SKM-1 treated with dmso at 0.1 percent for 144 hours (cell line): ENCODE measurements at regions not wholly inside any gene's neighbourhood (a gene's known extent, or its start where the extent isn't known, plus 50 kb on each side); places are given as distances from the start of the nearest gene placed in this dataset.
"Not testable (repeated sequence)": the region's sequence is repeated elsewhere in the genome, so short reads cannot be mapped to it uniquely, and the experiment has no call there.

Source experiments
- DNase-seq: peaks from one replicate; lab custom pipeline; 2025; ENCODE audit not compliant: unreplicated experiment; lab: John Stamatoyannopoulos, UW

DNA sequence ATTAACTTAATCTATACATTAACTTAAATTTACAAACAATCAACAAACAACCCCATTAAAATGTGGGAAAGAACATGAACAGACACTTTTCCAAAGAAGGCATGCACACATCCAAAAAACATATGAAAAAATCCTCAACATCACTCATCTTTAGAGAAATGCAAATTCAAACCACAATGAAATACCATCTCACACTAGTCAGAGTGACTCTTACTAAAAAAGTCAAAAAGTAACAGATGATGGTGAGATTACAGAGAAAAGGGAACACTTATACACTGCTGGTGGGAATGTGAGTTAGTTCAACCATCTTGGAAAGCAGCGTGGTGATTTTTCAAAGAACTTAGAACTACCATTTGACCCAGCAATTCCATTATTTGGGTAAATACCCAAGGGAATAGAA lies 759.2 kb upstream of the SLITRK1 start:
- DNase-seq: no peak

DNA sequence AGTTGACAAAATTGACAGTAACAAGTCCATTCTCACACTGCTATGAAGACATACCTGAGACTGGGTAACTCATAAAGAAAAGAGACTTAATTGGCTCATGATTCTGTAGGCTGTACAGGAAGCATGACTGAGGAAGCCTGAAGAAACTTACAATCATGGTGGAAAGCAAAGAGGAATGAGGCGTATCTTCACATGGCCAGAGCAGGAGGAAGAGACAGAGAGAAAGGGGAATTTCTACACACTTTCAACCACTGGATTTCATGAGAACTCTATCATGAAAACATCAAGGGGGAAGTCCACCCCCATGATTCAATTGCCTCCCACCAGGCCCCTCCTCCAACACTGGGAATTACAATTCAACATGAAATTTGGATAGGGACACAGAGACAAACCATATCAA lies 758.4 kb upstream of the SLITRK1 start:
- DNase-seq: no peak

DNA sequence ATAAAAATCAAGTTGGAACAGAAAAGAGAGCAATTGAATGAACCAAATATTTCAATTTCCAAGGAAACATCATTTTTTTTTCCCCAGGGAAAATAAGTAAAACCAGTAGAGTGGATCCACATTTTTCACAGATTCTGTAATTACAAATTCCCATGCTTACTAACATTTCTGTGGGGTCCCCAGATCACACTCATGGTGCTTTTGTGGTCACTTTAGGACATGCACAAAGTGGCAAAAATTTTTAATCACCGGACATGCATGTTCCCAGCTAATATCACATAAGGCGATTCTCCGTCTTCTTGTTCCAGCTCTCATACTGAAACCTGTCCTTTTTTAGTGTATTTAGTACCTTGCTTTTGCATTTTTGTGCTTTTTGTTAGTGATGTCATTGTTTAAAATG lies 748.2 kb upstream of the SLITRK1 start:
- no peak for DNase-seq

DNA sequence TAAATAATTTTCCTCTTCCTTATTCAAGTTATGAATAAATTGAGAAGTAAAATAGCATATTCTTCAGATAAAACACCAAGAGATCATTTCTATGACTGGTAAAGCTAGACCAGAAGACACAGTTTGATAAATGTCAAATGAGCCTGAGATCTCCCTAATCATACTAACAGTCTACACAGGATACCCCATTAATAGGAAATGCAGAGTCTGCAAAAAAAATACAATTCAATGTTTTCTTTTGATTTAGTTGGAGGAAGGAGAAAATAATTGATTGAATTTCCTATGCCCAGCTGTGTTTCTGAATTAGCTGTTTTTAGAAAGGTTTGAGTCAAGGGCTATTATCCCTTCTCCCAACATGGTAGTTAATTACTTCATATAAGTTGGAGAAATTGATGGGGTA lies 734.6 kb upstream of the SLITRK1 start:
- no peak for DNase-seq

DNA sequence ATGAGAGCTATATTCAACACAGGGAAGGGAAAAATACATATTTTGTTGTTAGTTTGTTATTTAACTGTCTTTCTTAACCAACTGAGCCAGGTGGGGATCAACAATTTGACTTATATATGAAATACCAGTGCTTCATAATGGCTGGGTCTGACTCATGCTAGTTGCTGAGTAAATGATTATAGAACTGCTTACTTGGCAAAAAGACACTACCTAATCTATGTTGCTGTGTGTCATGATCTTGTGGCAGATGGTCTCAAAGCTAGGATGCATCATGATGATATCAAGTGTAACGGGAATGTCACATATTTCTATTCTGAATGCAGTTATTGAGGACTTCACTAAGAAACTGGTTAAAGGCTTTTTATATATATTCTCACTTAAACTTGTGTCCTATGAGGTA lies 727.4 kb upstream of the SLITRK1 start:
- DNase-seq: no peak

DNA sequence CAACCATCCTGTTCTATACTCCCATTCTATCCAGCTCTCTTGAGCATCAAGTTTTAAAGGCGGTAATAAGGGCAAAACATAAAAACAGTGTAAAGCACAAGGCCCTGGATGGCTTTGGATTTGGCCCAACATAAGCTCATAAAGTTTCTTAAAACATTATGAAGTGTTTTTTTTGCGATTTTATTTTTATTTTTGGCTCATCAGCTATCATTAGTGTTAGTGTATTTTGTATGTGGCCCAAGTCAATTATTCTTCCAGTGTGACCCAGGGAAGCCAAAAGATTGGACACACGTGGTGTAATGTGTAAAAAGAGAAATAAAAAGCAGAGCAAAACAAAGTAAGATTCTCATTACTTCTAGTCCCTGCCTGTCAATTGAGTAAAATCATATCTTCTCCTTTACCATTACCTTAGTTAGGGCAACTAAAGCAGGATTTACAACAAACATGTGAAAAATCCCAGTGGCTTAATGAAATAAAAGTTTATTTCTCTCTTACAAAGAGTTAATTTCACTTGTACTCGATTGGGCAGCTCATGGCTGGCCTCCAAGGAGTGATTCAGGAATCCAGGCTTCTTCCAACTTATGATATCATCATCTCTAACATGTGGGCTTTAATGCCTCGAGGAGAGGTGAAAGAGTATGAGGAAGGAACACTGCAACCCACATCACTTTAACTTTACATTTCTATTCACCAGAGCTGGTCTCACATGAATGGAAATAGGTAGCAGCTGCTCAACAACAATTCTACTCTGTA lies 725.2 kb upstream of the SLITRK1 start:
- DNase-seq: no peak

DNA sequence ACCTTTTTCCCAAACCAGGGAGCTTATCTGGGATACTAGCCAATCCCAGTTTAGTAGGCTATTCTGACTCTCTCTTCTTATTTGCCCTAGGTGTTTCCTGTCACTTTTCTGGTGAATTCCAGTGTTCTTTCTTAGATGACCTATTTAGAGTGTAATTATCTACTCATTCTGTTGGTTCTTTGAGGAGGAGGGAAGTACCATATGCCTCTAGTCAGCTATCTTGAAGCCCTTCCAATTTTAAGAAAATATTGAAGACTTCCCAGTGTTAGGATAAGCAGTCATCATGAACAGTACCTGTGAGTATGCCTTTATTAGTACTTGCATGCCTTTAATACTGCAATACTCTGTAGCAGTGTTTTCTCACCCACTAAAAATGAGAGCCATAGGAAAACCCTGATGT lies 724.3 kb upstream of the SLITRK1 start:
- DNase-seq: no peak

DNA sequence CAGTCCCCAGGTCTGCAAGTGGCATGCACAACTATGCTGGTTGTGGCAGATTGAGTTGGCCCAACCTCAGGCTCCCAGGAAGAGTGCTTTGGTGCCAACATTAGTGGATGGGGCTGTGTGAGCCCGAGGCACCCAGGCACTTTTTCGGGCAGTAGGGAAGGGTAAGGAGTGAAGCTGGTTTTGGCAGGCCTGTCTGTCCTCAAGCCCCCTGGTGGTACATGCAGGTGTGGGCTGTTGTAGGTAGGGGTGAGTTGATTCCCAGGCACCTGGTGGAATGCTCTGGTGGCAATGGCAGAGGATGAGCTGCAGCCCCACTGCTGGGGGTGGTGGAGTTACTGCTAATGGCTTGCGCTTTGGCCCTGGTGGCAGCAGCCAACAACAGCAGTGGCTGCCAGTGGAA lies 723.7 kb upstream of the SLITRK1 start:
- DNase-seq: no peak

DNA sequence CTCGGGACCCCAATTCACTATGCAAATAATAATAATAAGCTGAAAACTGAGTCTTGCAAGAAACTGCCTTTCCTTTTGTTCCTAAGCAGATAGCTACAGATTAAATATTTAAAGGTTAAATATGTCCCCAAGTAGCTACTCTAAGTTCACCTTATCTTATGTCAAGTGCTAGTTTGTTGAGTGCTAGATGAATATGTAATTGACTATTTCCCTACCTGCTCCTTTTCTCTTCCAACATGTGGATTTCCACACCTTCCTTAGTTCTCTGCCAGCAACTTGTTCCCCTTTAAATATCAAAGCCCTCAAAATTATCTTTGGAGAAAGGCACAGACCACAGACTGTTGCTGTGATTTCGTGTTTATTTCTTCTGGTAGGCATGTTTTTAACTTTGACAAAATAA lies 709.2 kb upstream of the SLITRK1 start:
- DNase-seq: no peak

DNA sequence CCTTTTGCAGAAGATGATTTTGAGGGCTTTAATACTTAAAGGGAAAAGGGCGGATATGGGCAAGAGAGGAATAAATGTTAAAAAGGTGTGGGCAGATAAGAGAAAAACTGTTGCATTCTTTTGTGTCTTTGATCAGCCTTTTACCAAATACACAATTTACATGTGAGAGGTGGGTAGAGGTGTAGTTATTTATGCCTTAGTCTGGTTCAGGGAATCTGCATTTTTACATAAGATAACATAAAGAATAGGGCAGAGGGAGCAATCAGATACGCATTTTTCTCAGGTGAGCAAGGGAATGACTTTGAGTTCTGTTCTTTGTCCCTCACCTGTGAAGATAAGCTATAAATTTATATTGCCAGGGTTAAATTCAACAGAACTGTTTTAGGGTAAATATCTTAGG lies 708.4 kb upstream of the SLITRK1 start:
- no peak for DNase-seq

DNA sequence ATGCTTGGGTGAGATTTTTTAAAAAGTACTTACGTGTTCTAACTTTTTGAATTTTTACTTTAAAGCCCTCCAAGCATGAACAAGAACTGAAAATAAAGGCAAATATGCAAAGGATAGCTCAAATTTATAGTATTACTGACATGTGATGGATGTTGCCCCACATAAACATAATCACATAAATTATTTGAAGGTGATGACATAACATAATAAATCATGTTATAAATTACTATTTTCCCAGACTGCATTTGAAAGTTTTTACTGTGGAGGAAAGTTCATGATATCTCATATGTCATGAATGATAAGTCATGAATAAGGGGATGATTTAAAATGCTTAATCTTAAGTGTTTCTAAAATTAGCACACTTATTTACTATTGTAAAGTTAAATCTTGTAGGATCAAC lies 705.7 kb upstream of the SLITRK1 start:
- DNase-seq: no peak

DNA sequence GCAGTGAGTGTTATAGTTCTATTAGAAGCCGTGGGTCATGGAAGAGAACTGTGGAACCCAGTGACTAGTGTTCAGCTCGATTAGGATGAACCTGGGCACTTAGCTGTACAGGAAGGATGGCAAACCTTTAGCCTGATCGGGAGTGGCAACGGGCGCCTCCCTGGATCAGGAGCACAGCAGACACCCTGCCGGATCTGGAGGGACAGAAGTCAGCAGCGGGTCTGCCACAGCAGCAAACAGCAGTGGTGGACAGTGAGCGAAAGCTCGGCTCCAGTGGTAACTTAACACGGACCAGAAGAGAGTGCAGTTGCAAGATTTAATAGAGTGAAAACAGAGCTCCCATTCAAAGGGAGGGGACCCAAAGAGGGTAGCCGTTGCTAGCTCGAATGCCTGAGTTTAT lies 697.6 kb upstream of the SLITRK1 start:
- DNase-seq: not testable (repeated sequence)

DNA sequence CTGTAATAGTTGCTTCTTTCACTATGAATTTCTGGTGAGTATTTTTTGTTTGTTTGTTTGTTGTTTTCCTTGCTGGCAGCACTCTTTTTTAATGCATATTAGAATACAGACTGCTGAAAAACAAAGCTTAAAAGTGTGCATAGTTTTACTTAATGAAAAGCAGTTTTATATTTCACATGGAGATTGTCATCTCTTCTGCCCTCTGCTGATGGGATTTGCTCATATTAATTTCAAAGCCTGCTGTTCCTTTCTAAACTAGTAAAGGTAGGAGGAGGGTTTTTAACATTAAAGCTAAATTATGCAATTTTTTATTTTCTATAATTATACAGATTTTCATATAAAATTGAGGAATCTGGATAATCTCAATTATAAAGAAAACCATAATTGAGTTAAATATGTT lies 692.6 kb upstream of the SLITRK1 start:
- no peak for DNase-seq

DNA sequence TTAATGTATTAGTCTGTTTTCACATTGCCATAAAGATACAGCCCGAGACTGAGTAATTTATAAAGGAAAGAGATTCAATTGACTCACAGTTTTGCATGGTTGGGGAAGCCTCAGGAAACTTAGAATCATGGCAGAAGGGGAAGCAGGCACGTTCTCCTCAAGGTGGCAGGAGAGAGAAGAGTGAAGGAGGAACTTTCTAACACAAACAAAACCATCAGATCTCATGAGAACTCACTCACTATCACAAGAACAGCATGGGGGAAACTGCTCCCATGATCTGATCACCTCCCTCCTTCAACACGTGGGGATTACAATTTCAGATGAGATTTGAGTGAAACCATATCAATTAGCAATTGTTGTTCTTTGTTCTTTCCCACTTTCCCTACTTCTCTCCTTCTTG lies 689.0 kb upstream of the SLITRK1 start:
- no peak for DNase-seq

DNA sequence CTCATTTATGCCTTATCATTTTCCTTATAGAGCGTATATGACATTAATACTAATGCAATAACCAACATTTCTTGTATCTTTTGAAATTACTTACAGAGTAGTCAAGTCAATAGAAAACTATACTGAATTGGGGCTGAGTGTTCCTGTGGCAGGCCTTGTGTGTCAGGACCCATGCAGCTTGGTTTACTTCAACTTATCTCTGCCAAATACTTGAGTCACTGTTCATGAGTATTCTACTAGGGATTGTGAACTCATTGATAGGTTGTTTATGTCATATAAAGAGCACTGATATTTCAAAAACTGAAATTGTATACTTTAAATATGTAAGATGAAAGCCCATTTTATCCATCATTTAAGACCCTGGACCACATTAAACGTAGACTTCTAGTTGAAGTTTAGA lies 688.6 kb upstream of the SLITRK1 start:
- no peak for DNase-seq

DNA sequence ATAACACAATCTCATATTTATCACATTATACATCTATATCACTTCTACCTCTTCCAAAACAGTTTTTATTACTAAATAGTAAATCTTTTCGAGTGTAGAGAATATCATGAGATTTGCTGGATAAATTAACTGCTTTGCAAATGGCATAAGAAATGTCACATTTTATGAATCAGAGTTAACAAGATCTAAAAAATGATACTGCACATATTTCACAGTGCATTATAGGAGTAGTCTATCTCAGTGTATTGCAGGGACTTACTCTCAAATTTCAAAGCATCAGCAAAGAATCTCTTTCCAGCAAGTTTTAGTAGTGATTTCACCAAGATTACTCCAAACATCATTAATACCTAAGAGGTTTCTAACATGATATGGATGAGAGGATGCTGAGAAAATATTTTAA lies 687.1 kb upstream of the SLITRK1 start:
- no peak for DNase-seq

DNA sequence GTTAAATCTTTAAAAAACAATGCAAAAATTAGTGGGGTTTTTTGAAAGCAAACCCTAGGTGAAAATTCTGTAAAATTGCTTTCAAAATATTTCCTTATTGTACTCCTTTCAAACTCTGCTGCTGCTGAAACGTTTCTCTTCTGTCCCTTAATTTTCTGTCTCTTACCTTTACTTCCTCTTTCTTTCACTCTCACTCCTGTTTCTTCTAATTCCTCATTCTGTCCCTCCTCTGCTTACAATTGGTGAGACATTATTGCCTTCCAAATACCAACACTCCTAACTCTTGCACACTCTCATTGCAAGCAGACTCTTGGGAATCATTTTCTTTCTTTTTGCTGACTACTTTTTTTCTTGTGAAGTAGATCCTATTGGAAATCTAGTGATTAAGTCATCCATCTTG lies 685.6 kb upstream of the SLITRK1 start:
- peak; percentile 34 for DNase-seq

DNA sequence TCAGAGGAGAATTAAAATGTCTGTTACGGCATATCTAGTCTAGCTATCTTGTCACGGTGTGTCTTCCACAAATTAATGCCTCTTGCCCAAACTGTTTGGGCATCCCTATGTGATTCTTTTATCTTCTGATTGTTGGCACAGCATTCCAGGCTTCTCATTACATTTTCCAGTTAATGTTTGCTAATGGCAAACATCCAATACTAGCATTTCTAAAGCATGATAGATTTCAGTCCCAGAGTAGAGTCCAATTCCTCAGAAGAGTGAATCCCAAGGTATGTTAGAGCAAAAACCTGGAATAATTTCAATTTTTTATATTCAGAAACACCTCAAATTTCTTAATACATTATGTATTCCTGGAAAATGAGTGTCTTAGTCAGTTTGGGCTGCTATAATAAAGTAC lies 684.5 kb upstream of the SLITRK1 start:
- DNase-seq: no peak

DNA sequence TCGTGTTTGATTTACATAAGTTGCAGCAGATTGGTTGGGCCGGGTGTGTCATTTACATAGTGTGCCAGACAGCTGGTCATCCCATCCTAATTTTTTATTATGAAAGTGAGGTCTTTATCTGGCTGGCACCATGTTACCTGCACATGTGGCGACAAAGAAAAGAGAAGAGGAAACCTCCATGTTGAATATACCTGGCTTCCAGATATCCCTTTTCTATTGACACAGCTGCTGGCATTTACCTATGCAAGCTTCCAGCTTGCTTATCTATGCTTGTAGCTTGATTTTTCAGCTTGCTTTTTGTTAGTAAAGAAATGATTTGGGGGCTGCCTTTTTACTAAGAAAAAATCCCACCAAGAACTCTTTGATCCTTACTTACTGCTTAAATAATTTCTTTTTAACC lies 681.3 kb upstream of the SLITRK1 start:
- DNase-seq: no peak

DNA sequence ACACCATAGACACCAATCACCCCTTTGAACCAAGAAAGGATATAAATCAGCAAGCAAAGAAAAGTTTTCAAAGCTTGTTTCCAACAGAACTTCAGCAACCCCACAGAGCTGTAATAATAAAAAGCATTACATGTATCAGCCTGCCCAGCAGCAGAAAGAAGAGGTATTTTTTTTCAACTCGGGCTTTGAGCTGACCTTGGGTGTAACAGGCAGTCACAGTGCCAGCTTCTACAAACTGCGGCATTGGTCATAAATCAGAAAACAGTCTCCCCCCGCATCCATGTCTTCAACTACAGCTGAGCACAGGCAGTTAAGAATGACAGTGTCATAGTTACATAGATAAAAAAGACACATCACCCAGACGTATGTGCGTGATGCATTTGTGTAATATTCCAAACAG lies 671.0 kb upstream of the SLITRK1 start:
- no peak for DNase-seq

DNA sequence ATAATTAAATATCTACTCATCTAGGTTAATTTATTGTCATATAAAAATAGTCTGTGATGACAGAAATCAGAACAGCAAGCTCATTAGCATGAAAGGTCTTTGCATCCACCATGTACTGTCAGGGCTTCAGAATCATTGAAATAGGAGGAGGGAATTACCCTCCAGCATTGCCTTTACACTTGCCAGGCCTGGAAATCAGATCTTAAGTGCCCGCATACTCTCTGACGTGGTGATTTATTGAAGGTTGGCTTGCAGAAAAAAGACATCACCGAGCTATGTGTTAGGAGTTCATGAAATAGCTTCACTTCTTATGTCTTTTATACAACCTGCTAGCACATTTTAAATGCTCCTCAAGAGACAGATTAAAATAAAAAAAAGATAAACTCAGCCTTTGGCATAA lies 661.7 kb upstream of the SLITRK1 start:
- DNase-seq: no peak

DNA sequence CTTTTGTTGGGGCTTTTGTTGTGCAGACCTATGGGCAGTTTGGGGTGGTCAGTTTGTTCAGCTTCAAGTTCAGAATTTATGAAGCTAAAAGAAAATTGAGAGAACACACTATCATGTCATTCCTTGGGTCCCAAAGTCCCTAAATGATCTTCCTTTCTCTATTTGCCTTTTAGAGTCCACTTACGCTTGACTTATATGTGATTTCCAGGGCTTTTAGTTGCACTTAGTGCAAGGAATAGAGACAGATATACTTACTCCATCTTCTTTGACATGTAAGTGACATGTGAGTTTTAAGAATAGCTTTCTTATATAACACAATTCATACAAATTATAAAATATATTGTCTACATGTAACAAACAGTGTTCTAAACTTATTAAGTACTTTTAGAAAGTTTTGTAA lies 660.1 kb upstream of the SLITRK1 start:
- DNase-seq: no peak

DNA sequence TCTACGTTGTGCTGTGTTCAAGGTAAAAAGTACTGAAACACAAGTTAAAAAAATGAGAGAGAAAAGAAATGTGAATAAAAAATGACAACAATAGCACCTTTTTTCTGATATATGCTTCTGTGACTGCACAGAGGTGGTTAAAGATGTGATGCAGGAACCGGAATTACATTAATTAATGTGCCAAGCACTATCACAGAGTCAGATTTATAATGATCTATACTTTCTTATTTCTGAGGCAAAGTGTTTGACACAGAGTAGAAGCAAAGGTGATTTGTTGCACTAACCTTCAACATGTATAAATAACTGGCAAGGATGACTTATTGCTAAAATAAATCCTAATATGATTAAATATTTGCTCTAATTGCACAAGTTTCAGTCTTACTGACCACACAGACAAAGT lies 654.6 kb upstream of the SLITRK1 start:
- DNase-seq: no peak
